K562 (cell line): ENCODE measurements at regions not wholly inside any gene's neighbourhood (a gene's known extent, or its start where the extent isn't known, plus 50 kb on each side); places are given as distances from the start of the nearest gene placed in this dataset.

Experiments
- ATAC-seq: fragments of 200-7000 bp; cut with Tn5 transposase; 3 replicates; pipeline ENCODE4 v1.9.1; 2020; ENCODE audit warnings: moderate library complexity
- BruUV-seq: library from RNA; stranded (reverse); fragments of 400-500 nt; replicated peaks from 2 replicates; lab custom pipeline; 2021; lab: Mats Ljungman, UMichigan
- CTCF ChIA-PET: fragments of 300-600 bp; formaldehyde crosslinking; extraction: SDS; loops from one replicate; lab custom pipeline; 2021; ENCODE audit warnings: low intra/inter-chr PET ratio; lab: Yijun Ruan, JAX
- POLR2A ChIA-PET: fragments of 300-600, 350-650 bp; sonication (Branson Sonifier 250); formaldehyde crosslinking; extraction: SDS; loops from one replicate; lab custom pipeline; 2021; ENCODE audit warnings: antibody characterized with exemption, inconsistent platforms; lab: Yijun Ruan, JAX
- DNase-seq, 4 experiments: peaks; one replicate each; pipeline versions ENCODE4 v3.0.0 to v3.0.0-alpha.2; 2011 to 2018; ENCODE audit warnings: low spot score in 3 of 4, mixed read lengths in 3 of 4; ENCODE audit errors: extremely low read depth in 1 of 4
- FAIRE-seq: peaks from 2 replicates; lab custom pipeline; 2011; peaks lifted over from hg19 to GRCh38; lab: Jason Lieb, UNC
- H2AFZ ChIP-seq: 2 replicates; pipeline ENCODE4 v1.6.0; 2011; ENCODE audit warnings: low read depth, low read length, control low read depth, inconsistent platforms
- H3K27ac ChIP-seq: fragments of 200-600 bp; 3 replicates; pipeline ENCODE4 v1.8.0; 2011; ENCODE audit warnings: low read depth, mild to moderate bottlenecking, control low read depth, inconsistent platforms, low read length, moderate library complexity, mixed read lengths; ENCODE audit errors: extremely low read depth
- H3K27me3 ChIP-seq, 2 experiments: fragments of 300-600 bp in 1 of 2; 2 replicates in 1 of 2; 3 replicates in 1 of 2; pipeline versions ENCODE4 v1.6.0 to v1.8.0; 2011; ENCODE audit warnings: inconsistent platforms in 2 of 2, low read length in 2 of 2, mild to moderate bottlenecking in 1 of 2, mixed read lengths in 1 of 2, moderate library complexity in 1 of 2; ENCODE audit not compliant: control insufficient read depth in 2 of 2, insufficient read depth in 2 of 2
- H3K36me3 ChIP-seq: fragments of 300-600 bp; 3 replicates; pipeline ENCODE4 v1.8.0; 2011; ENCODE audit warnings: mild to moderate bottlenecking, low read length, inconsistent platforms; ENCODE audit not compliant: control insufficient read depth, insufficient read depth
- H3K4me1 ChIP-seq, 2 experiments: fragments of 200-600 bp in 1 of 2; replicated peaks in 1 of 2; 2 replicates in 1 of 2; 3 replicates in 1 of 2; pipeline versions ENCODE4 v1.5.1 to v1.8.0; 2011; ENCODE audit warnings: inconsistent platforms in 2 of 2, low read length in 2 of 2, mild to moderate bottlenecking in 1 of 2, mixed read lengths in 1 of 2, moderate library complexity in 1 of 2; ENCODE audit not compliant: control insufficient read depth in 2 of 2, insufficient read depth in 2 of 2
- H3K4me2 ChIP-seq: 2 replicates; pipeline ENCODE4 v1.6.1; 2011; ENCODE audit warnings: low read length, control low read depth, inconsistent platforms, mixed read lengths; ENCODE audit not compliant: insufficient read depth
- H3K4me3 ChIP-seq: fragments of 200-600 bp; sonication (generic), shearing (Covaris generic); 2 replicates; pipeline ENCODE4 v1.5.1; 2016; ENCODE audit warnings: control low read depth, inconsistent platforms
- H3K79me2 ChIP-seq: fragments of 200-600 bp; 3 replicates; pipeline ENCODE4 v1.8.0; 2011; ENCODE audit warnings: low read length, inconsistent platforms; ENCODE audit not compliant: control insufficient read depth, insufficient read depth
- H3K9ac ChIP-seq, 2 experiments: 2 replicates each; pipeline versions ENCODE4 v1.6.0 to v1.6.1; 2011; ENCODE audit warnings: low read depth in 2 of 2, low read length in 2 of 2, control low read depth in 1 of 2, inconsistent platforms in 1 of 2, mild to moderate bottlenecking in 1 of 2, mixed read lengths in 1 of 2; ENCODE audit not compliant: insufficient read depth in 1 of 2
- H3K9me1 ChIP-seq: one replicate; pipeline ENCODE4 v1.6.0; 2011; ENCODE audit warnings: inconsistent platforms, mild to moderate bottlenecking, low read length, moderate library complexity; ENCODE audit not compliant: control insufficient read depth, insufficient read depth
- H3K9me3 ChIP-seq: replicated peaks from 2 replicates; pipeline ENCODE4 v1.5.1; 2011; ENCODE audit warnings: low read depth, low read length, inconsistent platforms; ENCODE audit not compliant: control insufficient read depth, insufficient read depth
- H4K20me1 ChIP-seq: replicated peaks from 2 replicates; pipeline ENCODE4 v1.6.1; 2011; ENCODE audit warnings: low read length, inconsistent platforms, mixed read lengths; ENCODE audit not compliant: control insufficient read depth, insufficient read depth
- ATF7 ChIP-seq: fragments of 450-650 bp; IDR thresholded peaks from 2 replicates; pipeline ENCODE4 v1.7.1; 2014; ENCODE audit warnings: mild to moderate bottlenecking, moderate library complexity
- CTBP1 ChIP-seq: fragments of 450-650 bp; IDR thresholded peaks from 2 replicates; pipeline ENCODE4 v1.6.1; 2016; ENCODE audit warnings: borderline replicate concordance
- EWSR1 ChIP-seq: fragments of 450-650 bp; IDR thresholded peaks from 2 replicates; pipeline ENCODE4 v1.6.1; 2018; ENCODE audit warnings: borderline replicate concordance, mild to moderate bottlenecking, low read depth, moderate library complexity; ENCODE audit not compliant: partially characterized antibody
- HIVEP1 ChIP-seq: fragments of 250-450 bp; sonication (Bioruptor Pico); IDR thresholded peaks from 2 replicates; pipeline ENCODE4 v1.4.0; 2020; ENCODE audit warnings: mild to moderate bottlenecking
- MCM5 ChIP-seq: fragments of 450-650 bp; IDR thresholded peaks from 2 replicates; pipeline ENCODE4 v1.6.1; 2016; ENCODE audit warnings: low read depth
- NCOA1 ChIP-seq: fragments of 450-650 bp; IDR thresholded peaks from 2 replicates; pipeline ENCODE4 v1.6.1; 2016; ENCODE audit warnings: low read depth
- RBM22 ChIP-seq: fragments of 200-400 bp; formaldehyde crosslinking; IDR thresholded peaks from 2 replicates; pipeline ENCODE4 v1.6.1; 2018; ENCODE audit warnings: low read length, low read depth; ENCODE audit not compliant: poor library complexity, severe bottlenecking
- RFX1 ChIP-seq: fragments of 450-650 bp; IDR thresholded peaks from 2 replicates; pipeline ENCODE4 v1.6.1; 2016; ENCODE audit warnings: mild to moderate bottlenecking, moderate library complexity
- SPI1 ChIP-seq: IDR thresholded peaks from 2 replicates; pipeline ENCODE4 v1.6.1; 2011; ENCODE audit warnings: low read depth, low read length, control low read depth, borderline replicate concordance
- SREBF1 ChIP-seq: fragments of 150-350 bp; IDR thresholded peaks from 2 replicates; pipeline ENCODE4 v1.6.1; 2014; ENCODE audit warnings: antibody characterized with exemption, low read depth, low read length, borderline replicate concordance
- ZBTB8A ChIP-seq: fragments of 450-650 bp; IDR thresholded peaks from 2 replicates; pipeline ENCODE4 v1.6.1; 2018; ENCODE audit warnings: mild to moderate bottlenecking, moderate library complexity; ENCODE audit not compliant: partially characterized antibody
- ZNF24 ChIP-seq: fragments of 450-650 bp; IDR thresholded peaks from 2 replicates; pipeline ENCODE4 v1.6.1; 2016
- WGBS: fragments of 100-300 bp; shearing (Covaris generic); methylation state at CpG from one replicate; pipeline ENCODE4 v1.1.6; 2016; ENCODE audit warnings: low coverage, mixed read lengths; ENCODE audit not compliant: insufficient coverage; ENCODE audit errors: missing lambda C conversion rate; 5-methylcytosine and 5-hydroxymethylcytosine counted together
- in situ Hi-C: fragments of 300-500 bp; cut with MboI; formaldehyde crosslinking; loops from 4 replicates; pipeline ENCODE4 v1.15.0; 2018; ENCODE audit warnings: inconsistent platforms, mixed read lengths
- intact Hi-C: fragments of 100-400 bp; cut with micrococcal nuclease; formaldehyde crosslinking; loops from 2 replicates; pipeline ENCODE4 v1.14.2; 2022
- TF ChIP-seq, protein P1 (sequence below): sonication (generic); formaldehyde crosslinking; IDR thresholded peaks from 2 replicates; pipeline ENCODE4 v1.8.1; 2023; ENCODE audit warnings: mild to moderate bottlenecking, missing genetic modification reagents
- TF ChIP-seq, protein P2 (sequence below): IDR thresholded peaks from 2 replicates; pipeline ENCODE4 v1.6.1; 2011; ENCODE audit warnings: borderline replicate concordance, low read depth, mild to moderate bottlenecking, moderate library complexity, low read length; ENCODE audit not compliant: insufficient read depth, poor library complexity, severe bottlenecking

GRCh38 chr7:40986351-40986873, 716.5 kb downstream of the INHBA start:
- no peaks in the 10 kb centered on the region for H3K79me2 ChIP-seq
- FAIRE-seq (no peak), DNase-seq (no peak), ATAC-seq (no peak)
- no peak overlapping the region for H3K4me3 ChIP-seq
- intact Hi-C loops (no loop called here), in situ Hi-C loops (no loop called here)
- H3K9ac ChIP-seq, result no peak overlapping the region
- CTCF ChIA-PET, result interaction anchor here (0.6 kb wide), 1 partner anchor 98 kb away, joined by 3 read pairs; no protein-coding TSS in a partner anchor
- no TSS peak for BruUV-seq
- 0% methylated on average over 7 of the region's 7 CpGs for WGBS
- POLR2A ChIA-PET, result no interaction called here
- H4K20me1 ChIP-seq, result no peaks in the 10 kb centered on the region
- H3K9me3 ChIP-seq, result no peaks in the 10 kb centered on the region
- no peak overlapping the region for H3K27ac ChIP-seq
- no peaks in the 10 kb centered on the region for H3K9me1 ChIP-seq
- TF ChIP-seq MCM5 (no peak), NCOA1 (no peak), SREBF1 (no peak), RFX1 (no peak), ATF7 (no peak), HIVEP1 (no peak), EWSR1 (no peak), RBM22 (no peak), ZBTB8A (no peak), ZNF24 (no peak), SPI1 (no peak), CTBP1 (no peak)
- TF ChIP-seq, protein P1, sequence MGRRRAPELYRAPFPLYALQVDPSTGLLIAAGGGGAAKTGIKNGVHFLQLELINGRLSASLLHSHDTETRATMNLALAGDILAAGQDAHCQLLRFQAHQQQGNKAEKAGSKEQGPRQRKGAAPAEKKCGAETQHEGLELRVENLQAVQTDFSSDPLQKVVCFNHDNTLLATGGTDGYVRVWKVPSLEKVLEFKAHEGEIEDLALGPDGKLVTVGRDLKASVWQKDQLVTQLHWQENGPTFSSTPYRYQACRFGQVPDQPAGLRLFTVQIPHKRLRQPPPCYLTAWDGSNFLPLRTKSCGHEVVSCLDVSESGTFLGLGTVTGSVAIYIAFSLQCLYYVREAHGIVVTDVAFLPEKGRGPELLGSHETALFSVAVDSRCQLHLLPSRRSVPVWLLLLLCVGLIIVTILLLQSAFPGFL, result no peak
- TF ChIP-seq, protein P2, sequence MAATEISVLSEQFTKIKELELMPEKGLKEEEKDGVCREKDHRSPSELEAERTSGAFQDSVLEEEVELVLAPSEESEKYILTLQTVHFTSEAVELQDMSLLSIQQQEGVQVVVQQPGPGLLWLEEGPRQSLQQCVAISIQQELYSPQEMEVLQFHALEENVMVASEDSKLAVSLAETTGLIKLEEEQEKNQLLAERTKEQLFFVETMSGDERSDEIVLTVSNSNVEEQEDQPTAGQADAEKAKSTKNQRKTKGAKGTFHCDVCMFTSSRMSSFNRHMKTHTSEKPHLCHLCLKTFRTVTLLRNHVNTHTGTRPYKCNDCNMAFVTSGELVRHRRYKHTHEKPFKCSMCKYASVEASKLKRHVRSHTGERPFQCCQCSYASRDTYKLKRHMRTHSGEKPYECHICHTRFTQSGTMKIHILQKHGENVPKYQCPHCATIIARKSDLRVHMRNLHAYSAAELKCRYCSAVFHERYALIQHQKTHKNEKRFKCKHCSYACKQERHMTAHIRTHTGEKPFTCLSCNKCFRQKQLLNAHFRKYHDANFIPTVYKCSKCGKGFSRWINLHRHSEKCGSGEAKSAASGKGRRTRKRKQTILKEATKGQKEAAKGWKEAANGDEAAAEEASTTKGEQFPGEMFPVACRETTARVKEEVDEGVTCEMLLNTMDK, result no peak
- H2AFZ ChIP-seq, result no peak overlapping the region
- H3K36me3 ChIP-seq, result no peaks in the 10 kb centered on the region
- no peak overlapping the region for H3K4me2 ChIP-seq
- no peaks in the 10 kb centered on the region for H3K27me3 ChIP-seq
- no peaks in the 10 kb centered on the region for H3K4me1 ChIP-seq
